ENCODE measurements at regions not wholly inside any gene's neighbourhood (a gene's known extent, or its start where the extent isn't known, plus 50 kb on each side); places are given as distances from the start of the nearest gene placed in this dataset.

GRCh38 chr9:99681113-99681512, 140.6 kb upstream of the NR4A3 start:
- no peak overlapping the region for H3K4me3 Mint-ChIP-seq
- H3K9me3 Mint-ChIP-seq = peaks cover 15 to 19% of the 10 kb centered on the region in 2 experiments
- no peaks in the 10 kb centered on the region for H4K20me1 ChIP-seq (ENCODE audit: control insufficient read depth, insufficient read depth, insufficient read length)
- no peaks in the 10 kb centered on the region for H3K23me2 ChIP-seq (ENCODE audit: insufficient read length, low read depth, low read length, poor library complexity, severe bottlenecking)
- H2BK15ac ChIP-seq (ENCODE audit: low read depth, low read length) = no peak overlapping the region
- no peak overlapping the region for H3K4ac ChIP-seq (ENCODE audit: low read depth, low read length)
- H4K8ac ChIP-seq (replicated peaks; ENCODE audit: insufficient read length, low read depth, low read length) = no peak overlapping the region
- no peaks in the 10 kb centered on the region for H3K79me2 ChIP-seq (ENCODE audit: insufficient read depth, low read length)
- H3K27me3 Mint-ChIP-seq (ENCODE audit: low read depth) = no peaks in the 10 kb centered on the region
- no peak overlapping the region for H2BK5ac ChIP-seq (ENCODE audit: insufficient read length, low read length)
- no peak overlapping the region for H3K23ac ChIP-seq (ENCODE audit: insufficient read length, low read depth, low read length)
- H3K27me3 ChIP-seq (ENCODE audit: insufficient read depth, low read length) = no peaks in the 10 kb centered on the region
- no peak overlapping the region for H3K4me2 ChIP-seq (ENCODE audit: insufficient read depth, insufficient read length, low read length)
- H3K18ac ChIP-seq (ENCODE audit: insufficient read length, low read depth, low read length) = no peak overlapping the region
- no peak overlapping the region for H2AK5ac ChIP-seq (ENCODE audit: insufficient read length, low read length)
- H2AFZ ChIP-seq (ENCODE audit: low read length) = no peak overlapping the region
- no peak for TF ChIP-seq CTCF (conservative IDR thresholded peaks at IDR 0.05)
- H3K9ac ChIP-seq (ENCODE audit: extremely low read depth, insufficient read length, low read length) = no peak overlapping the region
- H3K56ac ChIP-seq (ENCODE audit: insufficient read length, low read depth, low read length) = no peak overlapping the region
- no peak overlapping the region for H2BK20ac ChIP-seq (ENCODE audit: low read depth, low read length, poor library complexity, severe bottlenecking)
- H3K79me1 ChIP-seq (ENCODE audit: insufficient read depth, low read depth, low read length, poor library complexity, severe bottlenecking) = no peaks in the 10 kb centered on the region
- no peak for DNase-seq
- H2BK12ac ChIP-seq (ENCODE audit: insufficient read length, low read depth, low read length) = no peak overlapping the region
- H2BK120ac ChIP-seq (ENCODE audit: low read depth, low read length, poor library complexity, severe bottlenecking) = no peak overlapping the region
- no peak overlapping the region for H3K27ac Mint-ChIP-seq
- no peaks in the 10 kb centered on the region for H3K9me3 ChIP-seq (ENCODE audit: control insufficient read depth, low read depth, low read length)
- H3K4me1 ChIP-seq (ENCODE audit: insufficient read depth, low read length) = no peaks in the 10 kb centered on the region
- H3T11ph ChIP-seq (ENCODE audit: low read length) = no peak overlapping the region
- H3K36me3 Mint-ChIP-seq (ENCODE audit: insufficient read depth in 1 of 3, low read depth in 3 of 3) = peaks cover 12 to 13% (median 13%) of the 10 kb centered on the region in 3 experiments; a peak in 6 of 7 replicates
- no peak overlapping the region for H4K91ac ChIP-seq (ENCODE audit: insufficient read length, low read depth, low read length)
- no peak overlapping the region for H4K5ac ChIP-seq (ENCODE audit: insufficient read length, low read depth, low read length)
- no peak overlapping the region for H3K14ac ChIP-seq (ENCODE audit: insufficient read depth, low read length)
- H3K4me1 Mint-ChIP-seq = no peaks in the 10 kb centered on the region
- no peak overlapping the region for H3K27ac ChIP-seq (ENCODE audit: insufficient read length, low read depth, low read length)
